ENCODE measurements at regions not wholly inside any gene's neighbourhood (a gene's known extent, or its start where the extent isn't known, plus 50 kb on each side); places are given as distances from the start of the nearest gene placed in this dataset.

GRCh38 chr12:91608542-91608941 lies 425.9 kb upstream of the DCN start:
- H2AFZ ChIP-seq (ENCODE audit: low read length): no peak overlapping the region
- no peaks in the 10 kb centered on the region for H3K36me3 ChIP-seq (replicated peaks; ENCODE audit: insufficient read depth, low read length)
- no peaks in the 10 kb centered on the region for H4K20me1 ChIP-seq (ENCODE audit: insufficient read depth, low read length)
- H3F3A ChIP-seq (ENCODE audit: insufficient read depth, low read length): no peaks in the 10 kb centered on the region
- H3K4me2 ChIP-seq (ENCODE audit: low read depth, low read length): no peak overlapping the region
- no peaks in the 10 kb centered on the region for H3K9me2 ChIP-seq (replicated peaks; ENCODE audit: insufficient read depth, low read length)
- H3K4me1 ChIP-seq (ENCODE audit: low read length): no peaks in the 10 kb centered on the region
- no peaks in the 10 kb centered on the region for H3K27me3 ChIP-seq (replicated peaks; ENCODE audit: insufficient read depth, low read length)
- H3K9ac ChIP-seq (ENCODE audit: low read length): no peak overlapping the region
- no peaks in the 10 kb centered on the region for H3K79me2 ChIP-seq (ENCODE audit: low read length)
- no peak for DNase-seq
- no peak overlapping the region for H3K27ac ChIP-seq (ENCODE audit: low read length)
- TF ChIP-seq EZH2 (optimal IDR thresholded peaks at IDR 0.05; ENCODE audit: low read depth, low read length): no peak
- TF ChIP-seq, protein P1, sequence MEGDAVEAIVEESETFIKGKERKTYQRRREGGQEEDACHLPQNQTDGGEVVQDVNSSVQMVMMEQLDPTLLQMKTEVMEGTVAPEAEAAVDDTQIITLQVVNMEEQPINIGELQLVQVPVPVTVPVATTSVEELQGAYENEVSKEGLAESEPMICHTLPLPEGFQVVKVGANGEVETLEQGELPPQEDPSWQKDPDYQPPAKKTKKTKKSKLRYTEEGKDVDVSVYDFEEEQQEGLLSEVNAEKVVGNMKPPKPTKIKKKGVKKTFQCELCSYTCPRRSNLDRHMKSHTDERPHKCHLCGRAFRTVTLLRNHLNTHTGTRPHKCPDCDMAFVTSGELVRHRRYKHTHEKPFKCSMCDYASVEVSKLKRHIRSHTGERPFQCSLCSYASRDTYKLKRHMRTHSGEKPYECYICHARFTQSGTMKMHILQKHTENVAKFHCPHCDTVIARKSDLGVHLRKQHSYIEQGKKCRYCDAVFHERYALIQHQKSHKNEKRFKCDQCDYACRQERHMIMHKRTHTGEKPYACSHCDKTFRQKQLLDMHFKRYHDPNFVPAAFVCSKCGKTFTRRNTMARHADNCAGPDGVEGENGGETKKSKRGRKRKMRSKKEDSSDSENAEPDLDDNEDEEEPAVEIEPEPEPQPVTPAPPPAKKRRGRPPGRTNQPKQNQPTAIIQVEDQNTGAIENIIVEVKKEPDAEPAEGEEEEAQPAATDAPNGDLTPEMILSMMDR (IDR thresholded peaks at IDR 0.05; ENCODE audit: low read length): no peak
- no peak for TF ChIP-seq EZH2phosphoT487 (IDR thresholded peaks at IDR 0.05; ENCODE audit: low read length)
- no peak overlapping the region for H3K4me3 ChIP-seq (ENCODE audit: low read length)
- no peaks in the 10 kb centered on the region for H3K9me3 ChIP-seq (replicated peaks; ENCODE audit: insufficient read depth, low read length)

DNA sequence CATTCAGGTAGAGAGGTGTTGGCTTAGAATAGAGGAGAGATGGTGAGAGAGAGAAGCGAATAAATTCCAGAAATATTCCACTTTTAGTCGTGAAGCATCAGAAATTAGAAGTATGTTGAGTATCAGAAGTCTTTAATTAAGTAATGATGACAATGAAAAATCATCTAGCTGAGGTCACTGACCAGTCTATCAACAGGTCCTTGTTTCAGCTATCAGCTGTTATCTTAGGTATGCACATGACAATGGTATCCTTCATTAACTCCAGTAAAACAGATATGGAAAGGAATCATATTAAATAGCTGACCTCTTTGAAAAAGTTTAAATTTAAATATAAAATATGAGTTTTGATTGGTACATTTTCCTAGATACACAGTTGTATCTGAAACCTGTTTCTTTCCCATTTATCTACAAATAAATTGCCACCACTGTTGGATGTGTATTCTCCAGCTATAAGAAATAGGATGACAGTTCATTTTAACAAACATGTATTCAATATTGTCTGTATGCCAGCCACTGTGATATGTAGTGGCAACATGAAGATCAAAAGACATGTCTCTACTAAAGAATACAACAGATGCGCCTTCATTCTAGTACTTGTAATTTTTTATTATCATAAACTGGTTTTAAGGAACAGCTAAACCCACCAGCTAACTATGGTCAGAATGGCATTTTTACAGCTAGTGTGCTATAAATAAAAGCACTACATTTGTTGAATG lies 424.2 kb upstream of the DCN start:
- H3K27me3 ChIP-seq (replicated peaks; ENCODE audit: insufficient read depth, low read length): no peaks in the 10 kb centered on the region
- H3K4me1 ChIP-seq (ENCODE audit: low read length): no peaks in the 10 kb centered on the region
- H2AFZ ChIP-seq (ENCODE audit: low read length): no peak overlapping the region
- H3K4me2 ChIP-seq (ENCODE audit: low read depth, low read length): no peak overlapping the region
- H4K20me1 ChIP-seq (ENCODE audit: insufficient read depth, low read length): no peaks in the 10 kb centered on the region
- H3K36me3 ChIP-seq (replicated peaks; ENCODE audit: insufficient read depth, low read length): no peaks in the 10 kb centered on the region
- H3F3A ChIP-seq (ENCODE audit: insufficient read depth, low read length): no peaks in the 10 kb centered on the region
- H3K9me3 ChIP-seq (replicated peaks; ENCODE audit: insufficient read depth, low read length): no peaks in the 10 kb centered on the region
- no peaks in the 10 kb centered on the region for H3K9me2 ChIP-seq (replicated peaks; ENCODE audit: insufficient read depth, low read length)
- TF ChIP-seq EZH2phosphoT487 (IDR thresholded peaks at IDR 0.05; ENCODE audit: low read length): no peak
- TF ChIP-seq, protein P1 (IDR thresholded peaks at IDR 0.05; ENCODE audit: low read length): no peak
- TF ChIP-seq EZH2 (optimal IDR thresholded peaks at IDR 0.05; ENCODE audit: low read depth, low read length): no peak
- H3K9ac ChIP-seq (ENCODE audit: low read length): no peak overlapping the region
- no peak overlapping the region for H3K4me3 ChIP-seq (ENCODE audit: low read length)
- H3K27ac ChIP-seq (ENCODE audit: low read length): no peak overlapping the region
- H3K79me2 ChIP-seq (ENCODE audit: low read length): no peaks in the 10 kb centered on the region
- DNase-seq: no peak

DNA sequence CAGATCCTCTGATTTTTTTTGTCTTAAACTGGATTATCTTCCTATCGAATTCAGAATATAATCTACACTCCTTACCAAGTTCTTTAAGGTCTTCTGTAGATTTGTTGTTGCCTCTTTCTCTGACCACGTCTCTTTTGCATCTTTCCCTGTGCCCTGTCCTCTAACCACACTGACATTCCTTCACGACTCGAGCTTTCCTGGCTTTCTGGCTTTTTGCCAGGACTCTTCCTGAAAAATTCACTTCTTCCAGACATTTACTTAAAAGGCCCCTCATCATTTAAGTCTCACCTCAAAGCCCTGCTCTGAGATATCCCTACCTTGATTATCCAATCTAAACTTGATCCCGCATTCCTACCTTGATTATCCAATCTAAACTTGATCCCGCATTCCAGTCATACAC lies 422.3 kb upstream of the DCN start:
- H3K27me3 ChIP-seq (replicated peaks; ENCODE audit: insufficient read depth, low read length): no peaks in the 10 kb centered on the region
- no peak overlapping the region for H3K4me2 ChIP-seq (ENCODE audit: low read depth, low read length)
- H3K9me2 ChIP-seq (replicated peaks; ENCODE audit: insufficient read depth, low read length): no peaks in the 10 kb centered on the region
- no peaks in the 10 kb centered on the region for H3K4me1 ChIP-seq (ENCODE audit: low read length)
- TF ChIP-seq EZH2 (optimal IDR thresholded peaks at IDR 0.05; ENCODE audit: low read depth, low read length) (no peak), EZH2phosphoT487 (IDR thresholded peaks at IDR 0.05; ENCODE audit: low read length) (no peak)
- TF ChIP-seq, protein P1 (IDR thresholded peaks at IDR 0.05; ENCODE audit: low read length): no peak
- no peaks in the 10 kb centered on the region for H4K20me1 ChIP-seq (ENCODE audit: insufficient read depth, low read length)
- DNase-seq: no peak
- no peak overlapping the region for H3K4me3 ChIP-seq (ENCODE audit: low read length)
- H3K36me3 ChIP-seq (replicated peaks; ENCODE audit: insufficient read depth, low read length): no peaks in the 10 kb centered on the region
- H3K9ac ChIP-seq (ENCODE audit: low read length): no peak overlapping the region
- H3F3A ChIP-seq (ENCODE audit: insufficient read depth, low read length): no peaks in the 10 kb centered on the region
- no peaks in the 10 kb centered on the region for H3K79me2 ChIP-seq (ENCODE audit: low read length)
- no peak overlapping the region for H3K27ac ChIP-seq (ENCODE audit: low read length)
- H2AFZ ChIP-seq (ENCODE audit: low read length): no peak overlapping the region
- no peaks in the 10 kb centered on the region for H3K9me3 ChIP-seq (replicated peaks; ENCODE audit: insufficient read depth, low read length)
